Femur (tissue), 1 donor: ENCODE measurements at regions not wholly inside any gene's neighbourhood (a gene's known extent, or its start where the extent isn't known, plus 50 kb on each side); places are given as distances from the start of the nearest gene placed in this dataset.
"Not testable (repeated sequence)": the region's sequence is repeated elsewhere in the genome, so short reads cannot be mapped to it uniquely, and the experiment has no call there.

Source experiments
- DNase-seq: peaks from one replicate; pipeline ENCODE4 v3.0.0-alpha.2; 2017

GRCh38 chr1:30476911-30477459 lies 246.4 kb downstream of the MATN1 start:
- no peak for DNase-seq

GRCh38 chr1:30476476-30476875 lies 246.9 kb downstream of the MATN1 start:
- DNase-seq: no peak

GRCh38 chr1:30475966-30476365 lies 247.4 kb downstream of the MATN1 start:
- DNase-seq: no peak

- DNase-seq: no peak
These were observed 248.2 kb downstream of the MATN1 start for GRCh38 chr1:30475201-30475600.

- no peak for DNase-seq
These were observed 248.6 kb downstream of the MATN1 start for GRCh38 chr1:30474818-30475200.

GRCh38 chr1:30473922-30474817 lies 249.2 kb downstream of the MATN1 start:
- DNase-seq: no peak

GRCh38 chr1:30472526-30472925 lies 250.9 kb downstream of the MATN1 start:
- no peak for DNase-seq

GRCh38 chr1:30472009-30472408 lies 251.4 kb downstream of the MATN1 start:
- no peak for DNase-seq

GRCh38 chr1:30471307-30471706 lies 252.1 kb downstream of the MATN1 start:
- DNase-seq: no peak

GRCh38 chr1:30469426-30469825 lies 254.0 kb downstream of the MATN1 start:
- DNase-seq: no peak

GRCh38 chr1:30467101-30467500 lies 256.3 kb downstream of the MATN1 start:
- no peak for DNase-seq

- DNase-seq: no peak
These were observed 256.8 kb downstream of the MATN1 start for GRCh38 chr1:30466610-30467009.

- DNase-seq: no peak
These were observed 257.4 kb downstream of the MATN1 start for GRCh38 chr1:30466026-30466425.

- DNase-seq: no peak
These were observed 258.3 kb downstream of the MATN1 start for GRCh38 chr1:30465096-30465495.

- no peak for DNase-seq
These were observed 259.2 kb downstream of the MATN1 start for GRCh38 chr1:30464187-30464617.

- DNase-seq: no peak
These were observed 260.5 kb downstream of the MATN1 start for GRCh38 chr1:30462826-30463425.

- no peak for DNase-seq
These were observed 261.2 kb downstream of the MATN1 start for GRCh38 chr1:30462166-30462565.

- DNase-seq: no peak
These were observed 261.7 kb downstream of the MATN1 start for GRCh38 chr1:30461640-30462039.

- DNase-seq: no peak
These were observed 262.7 kb downstream of the MATN1 start for GRCh38 chr1:30460661-30461060.

- DNase-seq: not testable (repeated sequence)
These were observed 264.5 kb downstream of the MATN1 start for GRCh38 chr1:30458730-30459485.

GRCh38 chr1:30452925-30453324 lies 270.5 kb downstream of the MATN1 start:
- DNase-seq: no peak

GRCh38 chr1:30452170-30452569 lies 271.2 kb downstream of the MATN1 start:
- DNase-seq: no peak

- no peak for DNase-seq
These were observed 271.8 kb downstream of the MATN1 start for GRCh38 chr1:30451532-30452125.
